K562 (cell line): ENCODE measurements at regions not wholly inside any gene's neighbourhood (a gene's known extent, or its start where the extent isn't known, plus 50 kb on each side); places are given as distances from the start of the nearest gene placed in this dataset.

Experiments used
- ATAC-seq: fragments of 200-7000 bp; cut with Tn5 transposase; 3 replicates; pipeline ENCODE4 v1.9.1; 2020; ENCODE audit warnings: moderate library complexity
- BruUV-seq: library from RNA; stranded (reverse); fragments of 400-500 nt; replicated peaks from 2 replicates; lab custom pipeline; 2021; lab: Mats Ljungman, UMichigan
- CTCF ChIA-PET: fragments of 300-600 bp; formaldehyde crosslinking; extraction: SDS; loops from one replicate; lab custom pipeline; 2021; ENCODE audit warnings: low intra/inter-chr PET ratio; lab: Yijun Ruan, JAX
- POLR2A ChIA-PET: fragments of 300-600, 350-650 bp; sonication (Branson Sonifier 250); formaldehyde crosslinking; extraction: SDS; loops from one replicate; lab custom pipeline; 2021; ENCODE audit warnings: antibody characterized with exemption, inconsistent platforms; lab: Yijun Ruan, JAX
- DNase-seq, 4 experiments: peaks; one replicate each; pipeline versions ENCODE4 v3.0.0 to v3.0.0-alpha.2; 2011 to 2018; ENCODE audit warnings: low spot score in 3 of 4, mixed read lengths in 3 of 4; ENCODE audit errors: extremely low read depth in 1 of 4
- FAIRE-seq: peaks from 2 replicates; lab custom pipeline; 2011; peaks lifted over from hg19 to GRCh38; lab: Jason Lieb, UNC
- H2AFZ ChIP-seq: 2 replicates; pipeline ENCODE4 v1.6.0; 2011; ENCODE audit warnings: low read depth, low read length, control low read depth, inconsistent platforms
- H3K27ac ChIP-seq: fragments of 200-600 bp; 3 replicates; pipeline ENCODE4 v1.8.0; 2011; ENCODE audit warnings: low read depth, mild to moderate bottlenecking, control low read depth, inconsistent platforms, low read length, moderate library complexity, mixed read lengths; ENCODE audit errors: extremely low read depth
- H3K27me3 ChIP-seq, 2 experiments: fragments of 300-600 bp in 1 of 2; 2 replicates in 1 of 2; 3 replicates in 1 of 2; pipeline versions ENCODE4 v1.6.0 to v1.8.0; 2011; ENCODE audit warnings: inconsistent platforms in 2 of 2, low read length in 2 of 2, mild to moderate bottlenecking in 1 of 2, mixed read lengths in 1 of 2, moderate library complexity in 1 of 2; ENCODE audit not compliant: control insufficient read depth in 2 of 2, insufficient read depth in 2 of 2
- H3K36me3 ChIP-seq: fragments of 300-600 bp; 3 replicates; pipeline ENCODE4 v1.8.0; 2011; ENCODE audit warnings: mild to moderate bottlenecking, low read length, inconsistent platforms; ENCODE audit not compliant: control insufficient read depth, insufficient read depth
- H3K4me1 ChIP-seq, 2 experiments: fragments of 200-600 bp in 1 of 2; replicated peaks in 1 of 2; 2 replicates in 1 of 2; 3 replicates in 1 of 2; pipeline versions ENCODE4 v1.5.1 to v1.8.0; 2011; ENCODE audit warnings: inconsistent platforms in 2 of 2, low read length in 2 of 2, mild to moderate bottlenecking in 1 of 2, mixed read lengths in 1 of 2, moderate library complexity in 1 of 2; ENCODE audit not compliant: control insufficient read depth in 2 of 2, insufficient read depth in 2 of 2
- H3K4me2 ChIP-seq: 2 replicates; pipeline ENCODE4 v1.6.1; 2011; ENCODE audit warnings: low read length, control low read depth, inconsistent platforms, mixed read lengths; ENCODE audit not compliant: insufficient read depth
- H3K4me3 ChIP-seq: fragments of 200-600 bp; sonication (generic), shearing (Covaris generic); 2 replicates; pipeline ENCODE4 v1.5.1; 2016; ENCODE audit warnings: control low read depth, inconsistent platforms
- H3K79me2 ChIP-seq: fragments of 200-600 bp; 3 replicates; pipeline ENCODE4 v1.8.0; 2011; ENCODE audit warnings: low read length, inconsistent platforms; ENCODE audit not compliant: control insufficient read depth, insufficient read depth
- H3K9ac ChIP-seq, 2 experiments: 2 replicates each; pipeline versions ENCODE4 v1.6.0 to v1.6.1; 2011; ENCODE audit warnings: low read depth in 2 of 2, low read length in 2 of 2, control low read depth in 1 of 2, inconsistent platforms in 1 of 2, mild to moderate bottlenecking in 1 of 2, mixed read lengths in 1 of 2; ENCODE audit not compliant: insufficient read depth in 1 of 2
- H3K9me1 ChIP-seq: one replicate; pipeline ENCODE4 v1.6.0; 2011; ENCODE audit warnings: inconsistent platforms, mild to moderate bottlenecking, low read length, moderate library complexity; ENCODE audit not compliant: control insufficient read depth, insufficient read depth
- H3K9me3 ChIP-seq: replicated peaks from 2 replicates; pipeline ENCODE4 v1.5.1; 2011; ENCODE audit warnings: low read depth, low read length, inconsistent platforms; ENCODE audit not compliant: control insufficient read depth, insufficient read depth
- H4K20me1 ChIP-seq: replicated peaks from 2 replicates; pipeline ENCODE4 v1.6.1; 2011; ENCODE audit warnings: low read length, inconsistent platforms, mixed read lengths; ENCODE audit not compliant: control insufficient read depth, insufficient read depth
- CBFA2T2 ChIP-seq: fragments of 450-650 bp; conservative IDR thresholded peaks from 2 replicates; pipeline ENCODE4 v1.6.1; 2017; ENCODE audit warnings: mild to moderate bottlenecking
- CBX2 ChIP-seq: fragments of 200-600 bp; sonication (generic); IDR thresholded peaks from one replicate; pipeline ENCODE4 v1.6.1; 2012; ENCODE audit warnings: mild to moderate bottlenecking, low read length, inconsistent platforms; ENCODE audit not compliant: insufficient read depth, poor library complexity, severe bottlenecking
- FOSL1 ChIP-seq: fragments of 200-800 bp; sonication (Bioruptor generic); conservative IDR thresholded peaks from 2 replicates; pipeline ENCODE4 v1.6.1; 2016; ENCODE audit warnings: missing genetic modification characterization, missing compliant biosample characterization
- KHSRP ChIP-seq: fragments of 450-650 bp; IDR thresholded peaks from 2 replicates; pipeline ENCODE4 v1.6.1; 2017
- PCBP1 ChIP-seq: fragments of 200-400 bp; formaldehyde crosslinking; IDR thresholded peaks from 2 replicates; pipeline ENCODE4 v1.6.1; 2018; ENCODE audit warnings: mild to moderate bottlenecking, low read depth, low read length; ENCODE audit not compliant: poor library complexity, severe bottlenecking
- SETDB1 ChIP-seq: IDR thresholded peaks from one replicate; pipeline ENCODE4 v1.6.1; 2012; ENCODE audit warnings: low read length, control low read depth, inconsistent platforms
- SREBF1 ChIP-seq: fragments of 150-350 bp; IDR thresholded peaks from 2 replicates; pipeline ENCODE4 v1.6.1; 2014; ENCODE audit warnings: antibody characterized with exemption, low read depth, low read length, borderline replicate concordance
- TARDBP ChIP-seq: fragments of 450-650 bp; IDR thresholded peaks from 2 replicates; pipeline ENCODE4 v1.6.1; 2016
- ZFP1 ChIP-seq: fragments of 450-650 bp; formaldehyde crosslinking; IDR thresholded peaks from 2 replicates; pipeline ENCODE4 v1.4.0; 2020; ENCODE audit warnings: mild to moderate bottlenecking, mixed read lengths
- ZFX ChIP-seq: sonication (generic); formaldehyde crosslinking; IDR thresholded peaks from 2 replicates; pipeline ENCODE4 v1.8.0; 2022; ENCODE audit warnings: mild to moderate bottlenecking, missing genetic modification reagents, moderate library complexity
- ZNF274 ChIP-seq: IDR thresholded peaks from 2 replicates; pipeline ENCODE4 v1.6.1; 2011; ENCODE audit warnings: low read depth, mild to moderate bottlenecking, low read length, moderate library complexity, borderline replicate concordance
- ZNF444 ChIP-seq: fragments of 250-450 bp; sonication (Bioruptor Pico); IDR thresholded peaks from 2 replicates; pipeline ENCODE4 v1.4.0; 2020; ENCODE audit warnings: mild to moderate bottlenecking, moderate library complexity
- ZNF76 ChIP-seq: fragments of 250-450 bp; sonication (Bioruptor Pico); IDR thresholded peaks from 2 replicates; pipeline ENCODE4 v1.4.0; 2020; ENCODE audit warnings: mild to moderate bottlenecking, moderate library complexity, borderline replicate concordance
- ZSCAN32 ChIP-seq: fragments of 450-650 bp; formaldehyde crosslinking; IDR thresholded peaks from 2 replicates; pipeline ENCODE4 v1.4.0; 2020; ENCODE audit warnings: mild to moderate bottlenecking, moderate library complexity
- in situ Hi-C: fragments of 300-500 bp; cut with MboI; formaldehyde crosslinking; loops from 4 replicates; pipeline ENCODE4 v1.15.0; 2018; ENCODE audit warnings: inconsistent platforms, mixed read lengths
- intact Hi-C: fragments of 100-400 bp; cut with micrococcal nuclease; formaldehyde crosslinking; loops from 2 replicates; pipeline ENCODE4 v1.14.2; 2022
- TF ChIP-seq, protein P1 (sequence below): fragments of 450-650 bp; formaldehyde crosslinking; conservative IDR thresholded peaks from 2 replicates; pipeline ENCODE4 v1.4.0; 2022; ENCODE audit warnings: mild to moderate bottlenecking, missing genetic modification characterization

- H4K20me1 ChIP-seq: no peaks in the 10 kb centered on the region
- intact Hi-C loops: no loop called here
Observed at GRCh38 chrX:27236681-27237080, 226.5 kb downstream of the PPP4R3C start.

More at GRCh38 chrX:27236681-27237080, 226.5 kb downstream of the PPP4R3C start:
- no TSS peak for BruUV-seq
- in situ Hi-C loops: no loop called here
- no peak overlapping the region for H2AFZ ChIP-seq
- ChIA-PET POLR2A (no interaction called here), CTCF (no interaction called here)
- H3K79me2 ChIP-seq: no peaks in the 10 kb centered on the region
- H3K27me3 ChIP-seq: no peaks in the 10 kb centered on the region
- H3K9ac ChIP-seq: no peak overlapping the region
- H3K4me1 ChIP-seq: no peaks in the 10 kb centered on the region
- FAIRE-seq (no peak), DNase-seq (no peak), ATAC-seq (no peak)
- H3K4me3 ChIP-seq: no peak overlapping the region
- H3K9me1 ChIP-seq: no peaks in the 10 kb centered on the region
- H3K36me3 ChIP-seq: no peaks in the 10 kb centered on the region
- no peaks in the 10 kb centered on the region for H3K9me3 ChIP-seq
- no peak overlapping the region for H3K27ac ChIP-seq
- TF ChIP-seq ZFX (CRISPR knock-in tag) (no peak), PCBP1 (no peak), ZSCAN32 (no peak), CBFA2T2 (no peak), FOSL1 (tag) (no peak), ZNF76 (CRISPR knock-in tag) (no peak), KHSRP (no peak), ZNF274 (no peak), ZNF444 (CRISPR knock-in tag) (no peak), CBX2 (no peak), SREBF1 (no peak), ZFP1 (CRISPR knock-in tag) (no peak), SETDB1 (no peak), TARDBP (no peak)
- TF ChIP-seq, protein P1, sequence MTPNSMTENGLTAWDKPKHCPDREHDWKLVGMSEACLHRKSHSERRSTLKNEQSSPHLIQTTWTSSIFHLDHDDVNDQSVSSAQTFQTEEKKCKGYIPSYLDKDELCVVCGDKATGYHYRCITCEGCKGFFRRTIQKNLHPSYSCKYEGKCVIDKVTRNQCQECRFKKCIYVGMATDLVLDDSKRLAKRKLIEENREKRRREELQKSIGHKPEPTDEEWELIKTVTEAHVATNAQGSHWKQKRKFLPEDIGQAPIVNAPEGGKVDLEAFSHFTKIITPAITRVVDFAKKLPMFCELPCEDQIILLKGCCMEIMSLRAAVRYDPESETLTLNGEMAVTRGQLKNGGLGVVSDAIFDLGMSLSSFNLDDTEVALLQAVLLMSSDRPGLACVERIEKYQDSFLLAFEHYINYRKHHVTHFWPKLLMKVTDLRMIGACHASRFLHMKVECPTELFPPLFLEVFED (CRISPR knock-in tag): no peak
- H3K4me2 ChIP-seq: no peak overlapping the region
